BJ (cell line): ENCODE measurements at regions not wholly inside any gene's neighbourhood (a gene's known extent, or its start where the extent isn't known, plus 50 kb on each side); places are given as distances from the start of the nearest gene placed in this dataset.

Source experiments
- CTCF ChIA-PET: fragments of 350-600 bp; formaldehyde crosslinking; extraction: SDS; loops from one replicate; lab custom pipeline; 2021; ENCODE audit warnings: antibody characterized with exemption, inconsistent platforms; lab: Yijun Ruan, JAX
- POLR2A ChIA-PET: fragments of 300-600 bp; sonication (Branson Sonifier 250); formaldehyde crosslinking; extraction: SDS; loops from one replicate; lab custom pipeline; 2021; ENCODE audit warnings: antibody characterized with exemption; lab: Charles Lee
- DNase-seq: peaks from one replicate; pipeline ENCODE4 v3.0.0-alpha.2; 2011; ENCODE audit warnings: low read depth
- H3K27me3 ChIP-seq: 2 replicates; pipeline ENCODE4 v1.6.0; 2011; ENCODE audit warnings: low read length; ENCODE audit not compliant: control insufficient read depth, insufficient read depth
- H3K36me3 ChIP-seq: 2 replicates; pipeline ENCODE4 v1.5.1; 2011; ENCODE audit warnings: low read length; ENCODE audit not compliant: control insufficient read depth, insufficient read depth
- H3K4me3 ChIP-seq: 2 replicates; pipeline ENCODE4 v1.5.1; 2011; ENCODE audit warnings: low read depth, mild to moderate bottlenecking, control low read depth, low read length
- TF ChIP-seq, protein P1 (sequence below): IDR thresholded peaks from 2 replicates; pipeline ENCODE4 v1.5.1; 2011; ENCODE audit warnings: low read depth, mild to moderate bottlenecking, control low read depth, inconsistent platforms, low read length, moderate library complexity; ENCODE audit not compliant: insufficient read depth

DNA sequence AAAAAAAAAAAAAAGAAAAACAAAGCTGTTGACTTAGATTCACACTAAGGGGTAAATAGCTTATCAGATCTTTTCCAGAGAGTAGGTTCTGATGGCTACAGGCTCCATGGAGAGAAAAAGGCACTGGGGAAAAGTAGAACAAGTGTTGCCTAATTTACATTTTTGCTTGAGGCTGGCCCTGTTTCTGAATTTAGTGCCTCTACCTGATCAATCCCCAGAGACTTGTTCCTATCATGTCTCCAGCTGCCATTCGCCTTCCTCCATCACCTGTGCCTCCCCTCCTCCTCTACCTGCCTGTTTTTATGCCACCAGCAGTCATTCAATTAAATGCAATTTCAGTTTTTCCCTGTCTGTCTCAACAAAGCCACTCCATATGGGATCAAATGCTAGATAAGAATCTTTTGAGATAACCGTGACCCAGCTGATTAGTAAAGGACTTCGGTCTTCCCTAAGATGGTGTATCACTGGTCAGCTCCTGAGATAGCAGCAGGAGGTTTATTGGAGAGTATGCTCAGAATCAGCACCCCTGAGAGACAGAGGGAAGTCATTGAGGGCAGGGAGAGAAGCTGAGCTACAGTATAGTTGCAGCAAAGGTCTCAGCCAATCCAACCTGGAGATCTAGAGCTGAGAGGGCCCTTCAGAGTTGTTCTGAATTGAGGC is 88.1 kb upstream of the GADL1 start:
- H3K4me3 ChIP-seq = no peak overlapping the region
- ChIA-PET CTCF (interaction anchor here (3.3 kb wide), 1 partner anchor 8 kb away, joined by 9 read pairs; no protein-coding TSS in a partner anchor), POLR2A (no interaction called here)

DNA sequence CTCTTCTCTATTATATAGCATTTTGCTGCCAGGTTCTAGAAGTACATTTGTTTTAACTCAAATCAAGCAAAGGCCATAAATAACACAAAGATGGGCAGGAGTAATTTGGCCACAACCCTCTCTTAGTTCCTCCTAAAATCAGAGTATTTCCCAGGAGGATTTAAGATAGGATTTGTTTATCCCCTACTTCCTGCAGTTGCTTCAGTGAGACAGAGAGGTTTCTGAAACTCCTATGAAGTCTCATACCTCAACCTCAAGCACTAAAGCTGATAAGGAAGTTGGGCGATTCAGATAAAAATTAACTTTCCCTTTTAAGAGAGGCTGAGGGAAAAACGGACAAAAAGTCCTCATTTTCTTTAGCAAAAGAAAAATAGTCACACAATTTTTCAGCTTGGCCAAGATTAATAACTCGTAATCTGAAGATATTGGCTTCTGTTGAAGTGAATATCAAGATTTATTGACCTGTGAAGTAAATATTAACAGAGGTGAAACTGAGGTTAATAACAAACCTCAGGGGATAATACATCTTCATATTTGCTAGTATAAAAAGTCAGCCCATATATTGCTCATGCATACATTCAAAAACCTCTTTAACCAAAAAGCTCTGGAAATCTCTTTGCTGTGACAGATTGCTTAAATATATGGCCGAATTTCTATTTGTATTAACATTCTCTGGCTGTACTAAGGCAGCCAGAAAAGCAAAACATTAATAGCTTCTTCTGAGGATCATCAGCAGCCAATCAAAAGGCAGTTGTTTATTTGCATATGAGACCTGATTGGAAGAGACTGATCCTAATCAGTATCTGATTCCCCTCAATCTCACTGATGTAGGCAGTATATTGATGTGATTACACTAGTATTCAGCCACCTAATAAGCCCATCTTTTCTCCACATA is 90.6 kb upstream of the GADL1 start:
- DNase-seq = no peak
- Histone ChIP-seq H3K27me3 (no peaks in the 10 kb centered on the region), H3K4me3 (no peak overlapping the region), H3K36me3 (no peaks in the 10 kb centered on the region)
- POLR2A ChIA-PET = no interaction called here
- CTCF ChIA-PET = interaction anchor here (1.2 to 3.3 kb wide), 2 partner anchors 10 to 13 kb away, joined by 3 to 9 read pairs; no protein-coding TSS in a partner anchor
- TF ChIP-seq, protein P1, sequence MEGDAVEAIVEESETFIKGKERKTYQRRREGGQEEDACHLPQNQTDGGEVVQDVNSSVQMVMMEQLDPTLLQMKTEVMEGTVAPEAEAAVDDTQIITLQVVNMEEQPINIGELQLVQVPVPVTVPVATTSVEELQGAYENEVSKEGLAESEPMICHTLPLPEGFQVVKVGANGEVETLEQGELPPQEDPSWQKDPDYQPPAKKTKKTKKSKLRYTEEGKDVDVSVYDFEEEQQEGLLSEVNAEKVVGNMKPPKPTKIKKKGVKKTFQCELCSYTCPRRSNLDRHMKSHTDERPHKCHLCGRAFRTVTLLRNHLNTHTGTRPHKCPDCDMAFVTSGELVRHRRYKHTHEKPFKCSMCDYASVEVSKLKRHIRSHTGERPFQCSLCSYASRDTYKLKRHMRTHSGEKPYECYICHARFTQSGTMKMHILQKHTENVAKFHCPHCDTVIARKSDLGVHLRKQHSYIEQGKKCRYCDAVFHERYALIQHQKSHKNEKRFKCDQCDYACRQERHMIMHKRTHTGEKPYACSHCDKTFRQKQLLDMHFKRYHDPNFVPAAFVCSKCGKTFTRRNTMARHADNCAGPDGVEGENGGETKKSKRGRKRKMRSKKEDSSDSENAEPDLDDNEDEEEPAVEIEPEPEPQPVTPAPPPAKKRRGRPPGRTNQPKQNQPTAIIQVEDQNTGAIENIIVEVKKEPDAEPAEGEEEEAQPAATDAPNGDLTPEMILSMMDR = no peak

More for the DNA sequence above, 88.1 kb upstream of the GADL1 start:
- TF ChIP-seq, protein P1 = no peak
- H3K36me3 ChIP-seq = no peaks in the 10 kb centered on the region
- no peak for DNase-seq
- no peaks in the 10 kb centered on the region for H3K27me3 ChIP-seq

DNA sequence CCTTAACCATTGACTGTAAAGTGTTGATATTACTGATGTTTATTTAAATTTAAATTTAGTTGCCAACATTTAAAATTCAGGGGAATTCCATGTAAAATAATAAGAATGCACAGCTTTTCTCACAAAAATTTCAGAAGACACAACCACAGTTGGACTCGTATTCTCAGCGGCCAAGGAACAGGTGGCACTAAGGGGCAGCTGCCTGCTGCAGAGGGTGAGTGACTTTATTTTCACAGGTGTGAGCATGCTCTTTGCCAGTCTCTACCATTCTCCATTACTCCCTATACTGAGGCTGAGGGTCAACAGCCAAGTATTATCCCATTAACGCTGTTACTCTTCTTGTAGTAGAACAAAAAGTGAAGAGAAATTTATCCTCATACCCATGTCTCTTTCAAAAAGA is 92.1 kb upstream of the GADL1 start:
- no peaks in the 10 kb centered on the region for H3K27me3 ChIP-seq
- CTCF ChIA-PET = no interaction called here
- DNase-seq = no peak
- H3K4me3 ChIP-seq = no peak overlapping the region
- no peaks in the 10 kb centered on the region for H3K36me3 ChIP-seq
- POLR2A ChIA-PET = interaction anchor here (0.6 kb wide), 1 partner anchor 1286 kb away, joined by 3 read pairs; no protein-coding TSS in a partner anchor
- TF ChIP-seq, protein P1 = no peak

DNA sequence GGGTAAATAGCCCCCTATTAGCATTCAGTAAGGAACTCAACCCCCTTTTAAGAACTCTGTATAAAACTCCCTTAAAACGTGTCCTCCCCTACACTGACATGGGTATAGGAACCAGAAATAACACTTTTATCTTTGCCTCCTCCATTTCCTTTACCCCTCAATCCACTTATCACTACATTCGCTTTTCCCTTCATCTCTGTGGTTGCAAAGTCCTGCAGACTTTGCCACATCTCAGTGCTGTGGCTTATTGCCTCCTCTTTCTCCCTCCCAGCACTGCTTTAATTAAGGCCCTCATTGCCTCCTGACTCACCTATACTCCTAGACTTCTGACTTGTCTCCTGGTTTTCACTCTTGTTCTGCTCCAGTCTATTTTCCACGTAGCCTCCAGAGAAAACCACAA is 94.3 kb upstream of the GADL1 start:
- CTCF ChIA-PET = interaction anchor here (1.0 kb wide), 1 partner anchor 21 kb away, joined by 3 read pairs; no protein-coding TSS in a partner anchor
- no peak for DNase-seq
- POLR2A ChIA-PET = no interaction called here
- TF ChIP-seq, protein P1 = no peak
- no peaks in the 10 kb centered on the region for H3K27me3 ChIP-seq
- no peak overlapping the region for H3K4me3 ChIP-seq
- no peaks in the 10 kb centered on the region for H3K36me3 ChIP-seq
